ENCODE measurements at regions not wholly inside any gene's neighbourhood (a gene's known extent, or its start where the extent isn't known, plus 50 kb on each side); places are given as distances from the start of the nearest gene placed in this dataset.

- peak; percentile 94 for DNase-seq (ENCODE audit: low read depth)
- TF ChIP-seq, protein P1, sequence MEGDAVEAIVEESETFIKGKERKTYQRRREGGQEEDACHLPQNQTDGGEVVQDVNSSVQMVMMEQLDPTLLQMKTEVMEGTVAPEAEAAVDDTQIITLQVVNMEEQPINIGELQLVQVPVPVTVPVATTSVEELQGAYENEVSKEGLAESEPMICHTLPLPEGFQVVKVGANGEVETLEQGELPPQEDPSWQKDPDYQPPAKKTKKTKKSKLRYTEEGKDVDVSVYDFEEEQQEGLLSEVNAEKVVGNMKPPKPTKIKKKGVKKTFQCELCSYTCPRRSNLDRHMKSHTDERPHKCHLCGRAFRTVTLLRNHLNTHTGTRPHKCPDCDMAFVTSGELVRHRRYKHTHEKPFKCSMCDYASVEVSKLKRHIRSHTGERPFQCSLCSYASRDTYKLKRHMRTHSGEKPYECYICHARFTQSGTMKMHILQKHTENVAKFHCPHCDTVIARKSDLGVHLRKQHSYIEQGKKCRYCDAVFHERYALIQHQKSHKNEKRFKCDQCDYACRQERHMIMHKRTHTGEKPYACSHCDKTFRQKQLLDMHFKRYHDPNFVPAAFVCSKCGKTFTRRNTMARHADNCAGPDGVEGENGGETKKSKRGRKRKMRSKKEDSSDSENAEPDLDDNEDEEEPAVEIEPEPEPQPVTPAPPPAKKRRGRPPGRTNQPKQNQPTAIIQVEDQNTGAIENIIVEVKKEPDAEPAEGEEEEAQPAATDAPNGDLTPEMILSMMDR (IDR thresholded peaks at IDR 0.05; ENCODE audit: insufficient read depth, low read depth, low read length), result no peak
- H3K4me3 ChIP-seq (ENCODE audit: low read depth, low read length), result no peak overlapping the region
Observed at GRCh38 chr7:41027428-41028115, 675.3 kb downstream of the INHBA start.

- TF ChIP-seq, protein P1 (IDR thresholded peaks at IDR 0.05; ENCODE audit: insufficient read depth, low read depth, low read length), result no peak
- H3K4me3 ChIP-seq (ENCODE audit: low read depth, low read length), result no peak overlapping the region
- no peak for DNase-seq (ENCODE audit: low read depth)
Observed at GRCh38 chr7:41024126-41024525, 678.8 kb downstream of the INHBA start.

DNA sequence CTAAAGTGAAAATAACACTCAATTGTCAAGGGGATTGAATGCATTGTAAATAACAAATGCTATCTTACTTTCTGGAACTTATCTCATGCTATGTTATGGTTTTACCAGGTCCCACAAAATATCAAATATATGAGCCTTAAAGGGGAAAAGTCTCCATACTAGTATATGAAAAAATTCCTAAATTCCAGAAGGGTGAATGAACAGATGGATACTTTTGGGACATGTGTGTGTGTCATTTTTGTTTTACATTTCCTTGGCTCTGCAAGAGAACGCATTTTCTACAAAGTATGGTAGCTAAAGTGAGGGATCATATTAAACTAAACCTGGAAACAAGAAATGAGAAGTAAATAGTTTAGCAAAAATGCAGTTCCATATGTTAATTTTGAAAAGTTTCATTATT, 682.8 kb downstream of the INHBA start:
- no peak overlapping the region for H3K4me3 ChIP-seq (ENCODE audit: low read depth, low read length)
- TF ChIP-seq, protein P1 (IDR thresholded peaks at IDR 0.05; ENCODE audit: insufficient read depth, low read depth, low read length), result no peak
- DNase-seq (ENCODE audit: low read depth), result no peak

- DNase-seq (ENCODE audit: low read depth), result no peak
- no peak overlapping the region for H3K4me3 ChIP-seq (ENCODE audit: low read depth, low read length)
- TF ChIP-seq, protein P1 (IDR thresholded peaks at IDR 0.05; ENCODE audit: insufficient read depth, low read depth, low read length), result no peak
Observed at GRCh38 chr7:41013117-41013516, 689.8 kb downstream of the INHBA start.

DNA sequence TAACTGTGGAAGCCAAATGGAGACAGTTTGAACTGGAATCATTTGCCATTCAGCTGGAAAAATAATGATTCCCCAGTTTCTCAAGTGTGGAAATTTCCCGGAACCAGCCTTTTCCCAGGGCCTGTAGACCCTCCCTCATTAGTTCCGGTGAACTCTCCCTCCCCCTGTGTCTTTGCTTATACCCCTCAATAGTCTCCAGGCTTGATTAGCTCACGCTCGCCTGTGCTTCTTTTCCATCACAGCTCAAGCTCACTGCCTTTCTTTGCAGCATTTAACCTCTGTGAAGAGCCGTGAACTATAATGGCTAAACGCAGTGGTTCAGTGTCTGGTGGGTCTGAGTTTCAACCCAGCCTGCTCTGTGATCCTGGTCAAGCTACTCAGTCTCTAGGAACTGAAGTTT, 690.8 kb downstream of the INHBA start:
- H3K4me3 ChIP-seq (ENCODE audit: low read depth, low read length), result no peak overlapping the region
- TF ChIP-seq, protein P1 (IDR thresholded peaks at IDR 0.05; ENCODE audit: insufficient read depth, low read depth, low read length), result no peak

GRCh38 chr7:41010967-41011366, 691.9 kb downstream of the INHBA start:
- H3K4me3 ChIP-seq (ENCODE audit: low read depth, low read length), result no peak overlapping the region
- no peak for DNase-seq (ENCODE audit: low read depth)
- TF ChIP-seq, protein P1 (IDR thresholded peaks at IDR 0.05; ENCODE audit: insufficient read depth, low read depth, low read length), result no peak

More for the DNA sequence above, 690.8 kb downstream of the INHBA start:
- DNase-seq (ENCODE audit: low read depth), result no peak

DNA sequence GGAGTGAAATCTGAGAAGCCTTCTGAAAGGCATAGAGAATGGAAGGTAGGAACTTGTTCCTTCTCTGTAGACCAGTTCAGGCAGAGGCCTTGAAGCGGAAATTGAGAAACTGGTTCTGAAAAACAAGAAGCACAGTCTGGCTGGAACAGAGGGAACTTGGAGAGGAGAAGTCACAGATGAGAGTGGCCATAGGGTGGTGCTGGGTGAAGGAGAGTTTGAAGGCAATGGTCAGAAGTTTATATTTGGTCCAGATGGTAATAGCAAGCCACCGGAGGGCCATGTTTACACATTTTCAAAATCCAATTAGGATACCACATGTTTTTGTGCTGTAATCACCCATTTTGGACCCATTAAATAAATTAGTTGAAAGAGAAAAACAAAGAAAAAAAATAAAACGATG, 692.5 kb downstream of the INHBA start:
- DNase-seq (ENCODE audit: low read depth), result peak; percentile 50
- TF ChIP-seq, protein P1 (IDR thresholded peaks at IDR 0.05; ENCODE audit: insufficient read depth, low read depth, low read length), result no peak
- no peak overlapping the region for H3K4me3 ChIP-seq (ENCODE audit: low read depth, low read length)
